ENCODE measurements at regions not wholly inside any gene's neighbourhood (a gene's known extent, or its start where the extent isn't known, plus 50 kb on each side); places are given as distances from the start of the nearest gene placed in this dataset.

- no peak for TF ChIP-seq CTCF (IDR thresholded peaks at IDR 0.05; ENCODE audit: unreplicated experiment)
- Mint-ChIP-seq H3K27me3 (ENCODE audit: unreplicated experiment) (no peaks in the 10 kb centered on the region), H3K36me3 (ENCODE audit: low read depth, unreplicated experiment) (no peaks in the 10 kb centered on the region), H3K4me1 (ENCODE audit: unreplicated experiment) (no peaks in the 10 kb centered on the region), H3K27ac (ENCODE audit: unreplicated experiment) (no peak overlapping the region), H3K4me3 (ENCODE audit: unreplicated experiment) (no peak overlapping the region), H3K9me3 (ENCODE audit: unreplicated experiment) (peaks cover 11% of the 10 kb centered on the region)
- DNase-seq (ENCODE audit: low spot score) = no peak
These were observed 597.2 kb downstream of the EDEM1 start for GRCh38 chr3:5784690-5785089.

- no peak overlapping the region for H3K27ac Mint-ChIP-seq (ENCODE audit: unreplicated experiment)
- no peaks in the 10 kb centered on the region for H3K36me3 Mint-ChIP-seq (ENCODE audit: low read depth, unreplicated experiment)
- no peak overlapping the region for H3K4me3 Mint-ChIP-seq (ENCODE audit: unreplicated experiment)
- DNase-seq (ENCODE audit: low spot score) = no peak
- TF ChIP-seq CTCF (IDR thresholded peaks at IDR 0.05; ENCODE audit: unreplicated experiment) = no peak
- no peaks in the 10 kb centered on the region for H3K4me1 Mint-ChIP-seq (ENCODE audit: unreplicated experiment)
- H3K9me3 Mint-ChIP-seq (ENCODE audit: unreplicated experiment) = peaks cover 20% of the 10 kb centered on the region
- H3K27me3 Mint-ChIP-seq (ENCODE audit: unreplicated experiment) = no peaks in the 10 kb centered on the region
These were observed 600.5 kb downstream of the EDEM1 start for GRCh38 chr3:5787861-5788488.

GRCh38 chr3:5788496-5788895 lies 601.0 kb downstream of the EDEM1 start:
- Mint-ChIP-seq H3K4me3 (ENCODE audit: unreplicated experiment) (no peak overlapping the region), H3K4me1 (ENCODE audit: unreplicated experiment) (no peaks in the 10 kb centered on the region), H3K27ac (ENCODE audit: unreplicated experiment) (no peak overlapping the region), H3K36me3 (ENCODE audit: low read depth, unreplicated experiment) (no peaks in the 10 kb centered on the region), H3K27me3 (ENCODE audit: unreplicated experiment) (no peaks in the 10 kb centered on the region), H3K9me3 (ENCODE audit: unreplicated experiment) (peaks cover 18% of the 10 kb centered on the region)
- no peak for DNase-seq (ENCODE audit: low spot score)
- TF ChIP-seq CTCF (IDR thresholded peaks at IDR 0.05; ENCODE audit: unreplicated experiment) = no peak

- DNase-seq (ENCODE audit: low spot score) = no peak
- peaks cover 18% of the 10 kb centered on the region for H3K9me3 Mint-ChIP-seq (ENCODE audit: unreplicated experiment)
- H3K4me1 Mint-ChIP-seq (ENCODE audit: unreplicated experiment) = no peaks in the 10 kb centered on the region
- TF ChIP-seq CTCF (IDR thresholded peaks at IDR 0.05; ENCODE audit: unreplicated experiment) = no peak
- no peaks in the 10 kb centered on the region for H3K27me3 Mint-ChIP-seq (ENCODE audit: unreplicated experiment)
- H3K36me3 Mint-ChIP-seq (ENCODE audit: low read depth, unreplicated experiment) = no peaks in the 10 kb centered on the region
- no peak overlapping the region for H3K27ac Mint-ChIP-seq (ENCODE audit: unreplicated experiment)
- H3K4me3 Mint-ChIP-seq (ENCODE audit: unreplicated experiment) = no peak overlapping the region
These were observed 604.1 kb downstream of the EDEM1 start for GRCh38 chr3:5791558-5791957.

- no peak overlapping the region for H3K27ac Mint-ChIP-seq (ENCODE audit: unreplicated experiment)
- no peak for DNase-seq (ENCODE audit: low spot score)
- no peak overlapping the region for H3K4me3 Mint-ChIP-seq (ENCODE audit: unreplicated experiment)
- H3K4me1 Mint-ChIP-seq (ENCODE audit: unreplicated experiment) = no peaks in the 10 kb centered on the region
- TF ChIP-seq CTCF (IDR thresholded peaks at IDR 0.05; ENCODE audit: unreplicated experiment) = no peak
- H3K27me3 Mint-ChIP-seq (ENCODE audit: unreplicated experiment) = no peaks in the 10 kb centered on the region
- H3K9me3 Mint-ChIP-seq (ENCODE audit: unreplicated experiment) = peaks cover 4% of the 10 kb centered on the region
- H3K36me3 Mint-ChIP-seq (ENCODE audit: low read depth, unreplicated experiment) = no peaks in the 10 kb centered on the region
These were observed 609.0 kb downstream of the EDEM1 start for GRCh38 chr3:5796541-5796940.
